Sigmoid colon (tissue), 6 donors: ENCODE measurements at regions not wholly inside any gene's neighbourhood (a gene's known extent, or its start where the extent isn't known, plus 50 kb on each side); places are given as distances from the start of the nearest gene placed in this dataset.

Experiments used
- DNase-seq: peaks from one replicate; pipeline ENCODE4 v3.0.0-alpha.2; 2019
- H3K27ac ChIP-seq, 4 donors: fragments of 200-600 bp; sonication (generic); one replicate each; pipeline ENCODE4 v1.5.1; 2016 to 2019; ENCODE audit warnings: mild to moderate bottlenecking in 1 of 4
- H3K27me3 ChIP-seq, 3 donors: fragments of 200-600 bp; sonication (generic); one replicate each; pipeline ENCODE4 v1.5.1; 2019; ENCODE audit warnings: mild to moderate bottlenecking in 1 of 3
- H3K36me3 ChIP-seq, 4 donors: fragments of 200-600 bp; sonication (generic); one replicate each; pipeline ENCODE4 v1.5.1; 2016 to 2019
- H3K4me1 ChIP-seq, 4 donors: fragments of 200-600 bp; sonication (generic); one replicate each; pipeline ENCODE4 v1.5.1; 2017 to 2019
- H3K4me3 ChIP-seq, 4 donors: fragments of 200-600 bp; sonication (generic); one replicate each; pipeline ENCODE4 v1.5.1; 2017 to 2019; ENCODE audit warnings: mild to moderate bottlenecking in 2 of 4, moderate library complexity in 1 of 4
- H3K9me3 ChIP-seq, 4 donors: fragments of 200-600 bp in 3 of 4; sonication (generic) in 3 of 4; one replicate each; pipeline versions ENCODE4 v1.5.1 to v1.6.1; 2013 to 2019
- EP300 ChIP-seq, 4 donors: sonication (generic); formaldehyde crosslinking; IDR thresholded peaks; one replicate each; pipeline ENCODE4 v1.6.1; 2017; ENCODE audit warnings: antibody characterized with exemption in 4 of 4
- POLR2A ChIP-seq, 2 donors: fragments of 450-650 bp; IDR thresholded peaks; one replicate each; pipeline ENCODE4 v1.6.1; 2016; ENCODE audit warnings: antibody characterized with exemption in 2 of 2, mild to moderate bottlenecking in 2 of 2, moderate library complexity in 2 of 2
- POLR2AphosphoS5 ChIP-seq, 4 donors: sonication (generic); formaldehyde crosslinking; IDR thresholded peaks; one replicate each; pipeline ENCODE4 v1.6.1; 2017; ENCODE audit warnings: antibody characterized with exemption in 4 of 4
- WGBS, 2 donors: extraction: QIAGEN DNeasy Blood & Tissue Kit; methylation state at CpG; one replicate each; pipeline ENCODE4 v1.1.7; 2013; 5-methylcytosine and 5-hydroxymethylcytosine counted together
- intact Hi-C: fragments of 100-400 bp; cut with DNase I; formaldehyde crosslinking; loops from one replicate; pipeline ENCODE4 v1.15.1; 2023
- TF ChIP-seq, protein P1 (sequence below), 4 experiments: fragments of 450-650 bp in 3 of 4; fragments of 200-600 bp in 1 of 4; IDR thresholded peaks; one replicate each; pipeline ENCODE4 v1.5.1; 2016 to 2019; ENCODE audit warnings: antibody characterized with exemption in 4 of 4, mild to moderate bottlenecking in 3 of 4, moderate library complexity in 2 of 4
- donor health status: healthy with polysubstance abuse.
- donor health status: healthy.

DNA sequence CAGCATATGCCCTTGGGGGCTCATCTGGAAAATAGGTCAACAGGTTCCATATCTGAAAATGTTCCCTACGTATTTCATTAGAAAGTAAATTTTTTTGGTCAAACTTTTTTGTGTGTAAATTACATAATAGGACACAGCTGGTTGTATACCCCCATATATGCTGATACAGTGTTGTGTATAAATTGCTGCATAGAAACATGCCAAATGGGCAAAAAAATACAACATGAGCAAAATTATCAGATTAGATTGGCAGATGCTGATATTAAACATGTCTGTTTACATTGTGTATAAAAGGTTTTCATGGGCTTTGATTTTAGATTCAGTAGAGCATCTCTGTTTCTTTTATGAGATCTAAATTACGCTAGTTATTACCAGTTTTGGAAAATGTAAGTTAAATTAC is 2223.0 kb downstream of the MAT2B start:
- intact Hi-C loops, result no loop called here

DNA sequence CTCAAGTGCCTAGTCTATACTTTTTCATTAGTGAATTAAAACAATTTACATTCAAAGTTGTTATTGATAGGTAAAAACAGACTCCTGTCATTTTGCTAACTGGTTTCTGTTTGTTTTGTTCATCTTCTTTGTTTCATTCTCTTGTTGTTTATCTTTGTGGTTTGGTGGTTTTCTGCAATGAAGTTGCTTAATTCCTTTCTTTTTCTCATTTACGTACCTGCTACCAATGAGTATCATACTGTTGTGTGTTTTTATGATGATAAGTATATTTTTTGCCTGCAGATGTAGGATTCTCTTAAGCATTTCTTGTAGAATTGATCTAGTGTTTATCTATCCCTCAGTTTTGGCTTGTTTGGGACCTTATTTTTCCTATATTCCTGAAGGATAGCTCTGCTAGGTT is 2230.0 kb downstream of the MAT2B start:
- no peak overlapping the region for H3K4me3 ChIP-seq
- no peaks in the 10 kb centered on the region for H3K27me3 ChIP-seq
- no peaks in the 10 kb centered on the region for H3K9me3 ChIP-seq
- no peaks in the 10 kb centered on the region for H3K4me1 ChIP-seq
- intact Hi-C loops, result no loop called here
- DNase-seq, result no peak
- no peak for TF ChIP-seq POLR2AphosphoS5 (IDR thresholded peaks at IDR 0.05)
- no peaks in the 10 kb centered on the region for H3K36me3 ChIP-seq
- H3K27ac ChIP-seq, result no peak overlapping the region
- WGBS, 2 donors, result 35 to 71% methylated on average over 1 of the region's 1 CpG

More for the DNA sequence above, 2223.0 kb downstream of the MAT2B start:
- no peak overlapping the region for H3K27ac ChIP-seq
- TF ChIP-seq, protein P1, sequence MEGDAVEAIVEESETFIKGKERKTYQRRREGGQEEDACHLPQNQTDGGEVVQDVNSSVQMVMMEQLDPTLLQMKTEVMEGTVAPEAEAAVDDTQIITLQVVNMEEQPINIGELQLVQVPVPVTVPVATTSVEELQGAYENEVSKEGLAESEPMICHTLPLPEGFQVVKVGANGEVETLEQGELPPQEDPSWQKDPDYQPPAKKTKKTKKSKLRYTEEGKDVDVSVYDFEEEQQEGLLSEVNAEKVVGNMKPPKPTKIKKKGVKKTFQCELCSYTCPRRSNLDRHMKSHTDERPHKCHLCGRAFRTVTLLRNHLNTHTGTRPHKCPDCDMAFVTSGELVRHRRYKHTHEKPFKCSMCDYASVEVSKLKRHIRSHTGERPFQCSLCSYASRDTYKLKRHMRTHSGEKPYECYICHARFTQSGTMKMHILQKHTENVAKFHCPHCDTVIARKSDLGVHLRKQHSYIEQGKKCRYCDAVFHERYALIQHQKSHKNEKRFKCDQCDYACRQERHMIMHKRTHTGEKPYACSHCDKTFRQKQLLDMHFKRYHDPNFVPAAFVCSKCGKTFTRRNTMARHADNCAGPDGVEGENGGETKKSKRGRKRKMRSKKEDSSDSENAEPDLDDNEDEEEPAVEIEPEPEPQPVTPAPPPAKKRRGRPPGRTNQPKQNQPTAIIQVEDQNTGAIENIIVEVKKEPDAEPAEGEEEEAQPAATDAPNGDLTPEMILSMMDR (IDR thresholded peaks at IDR 0.05), result no peak
- TF ChIP-seq POLR2AphosphoS5 (IDR thresholded peaks at IDR 0.05), result no peak
- no peak for TF ChIP-seq EP300 (IDR thresholded peaks at IDR 0.05)
- no peak for TF ChIP-seq POLR2A (IDR thresholded peaks at IDR 0.05)
- H3K4me1 ChIP-seq, result no peaks in the 10 kb centered on the region
- WGBS, 2 donors, result 87 to 96% methylated on average over 2 of the region's 2 CpGs
- DNase-seq, result no peak
- H3K27me3 ChIP-seq, result no peaks in the 10 kb centered on the region
- H3K4me3 ChIP-seq, result no peak overlapping the region
- no peaks in the 10 kb centered on the region for H3K9me3 ChIP-seq
- no peaks in the 10 kb centered on the region for H3K36me3 ChIP-seq

DNA sequence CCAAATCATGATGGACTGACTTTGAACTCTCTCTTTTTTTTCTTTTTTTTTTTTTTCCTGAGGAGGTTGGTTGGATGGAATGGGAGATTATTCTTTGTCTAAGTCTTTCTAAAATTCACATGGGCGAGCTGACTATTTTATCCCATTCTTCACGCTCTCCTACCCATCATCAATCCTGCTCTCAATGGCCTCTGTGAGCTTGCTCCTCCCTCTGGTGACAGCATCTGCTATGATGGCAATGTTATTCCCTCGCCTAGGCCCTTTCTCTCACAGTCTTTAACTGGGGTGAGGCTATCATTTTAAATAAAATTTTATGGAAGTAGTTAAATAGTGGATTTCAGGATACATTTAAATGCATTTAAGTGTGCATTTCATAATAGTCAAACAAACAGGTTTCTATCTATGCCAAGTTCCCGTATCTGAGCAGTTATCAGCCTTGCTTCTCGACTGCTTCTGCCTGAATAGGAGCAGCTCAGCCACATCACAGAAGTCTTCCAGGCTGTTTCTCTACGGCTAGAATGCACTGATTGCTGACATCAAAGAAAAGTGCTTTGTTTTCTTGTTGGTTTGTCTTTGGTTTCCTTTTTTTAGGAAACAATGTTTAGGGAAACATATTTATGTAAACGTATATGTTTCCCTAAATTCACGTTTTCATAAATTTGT is 2233.8 kb downstream of the MAT2B start:
- Histone ChIP-seq H3K9me3 (no peaks in the 10 kb centered on the region), H3K4me1 (no peaks in the 10 kb centered on the region), H3K27ac (no peak overlapping the region), H3K36me3 (no peaks in the 10 kb centered on the region), H3K4me3 (no peak overlapping the region), H3K27me3 (no peaks in the 10 kb centered on the region)
- TF ChIP-seq EP300 (IDR thresholded peaks at IDR 0.05) (no peak), POLR2A (IDR thresholded peaks at IDR 0.05) (no peak), POLR2AphosphoS5 (IDR thresholded peaks at IDR 0.05) (no peak)
- TF ChIP-seq, protein P1 (IDR thresholded peaks at IDR 0.05), result no peak
- no peak for DNase-seq
- WGBS, 2 donors, result 74 to 87% methylated on average over 8 of the region's 8 CpGs
- intact Hi-C loops, result no loop called here

DNA sequence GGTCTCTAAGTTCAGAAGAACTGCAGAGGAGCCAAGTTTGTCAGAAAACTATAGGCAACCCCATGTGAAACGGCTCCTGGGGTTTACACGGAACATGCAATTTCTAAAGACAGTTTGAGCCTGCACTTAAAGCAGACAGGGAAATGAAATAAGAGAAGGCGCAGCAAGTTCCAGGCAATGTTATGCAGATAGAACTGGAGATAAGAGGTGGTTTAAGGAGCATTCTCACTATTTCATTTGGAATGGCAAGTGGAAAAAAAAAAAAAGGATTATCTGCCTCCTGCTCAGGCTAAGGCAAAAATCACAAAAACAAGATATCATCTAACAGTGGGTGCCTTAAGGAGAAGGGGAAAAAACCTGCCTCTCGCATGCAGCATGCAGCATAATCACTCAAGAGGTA is 2252.4 kb downstream of the MAT2B start:
- intact Hi-C loops, result no loop called here
- Histone ChIP-seq H3K27me3 (no peaks in the 10 kb centered on the region), H3K4me3 (no peak overlapping the region), H3K27ac (no peak overlapping the region), H3K4me1 (no peaks in the 10 kb centered on the region), H3K36me3 (no peaks in the 10 kb centered on the region), H3K9me3 (no peaks in the 10 kb centered on the region)
- TF ChIP-seq, protein P1 (IDR thresholded peaks at IDR 0.05), result no peak
- TF ChIP-seq EP300 (IDR thresholded peaks at IDR 0.05), result no peak
- no peak for TF ChIP-seq POLR2A (IDR thresholded peaks at IDR 0.05)
- TF ChIP-seq POLR2AphosphoS5 (IDR thresholded peaks at IDR 0.05), result no peak
- no peak for DNase-seq
- WGBS, 2 donors, result 74 to 76% methylated on average over 4 of the region's 4 CpGs

DNA sequence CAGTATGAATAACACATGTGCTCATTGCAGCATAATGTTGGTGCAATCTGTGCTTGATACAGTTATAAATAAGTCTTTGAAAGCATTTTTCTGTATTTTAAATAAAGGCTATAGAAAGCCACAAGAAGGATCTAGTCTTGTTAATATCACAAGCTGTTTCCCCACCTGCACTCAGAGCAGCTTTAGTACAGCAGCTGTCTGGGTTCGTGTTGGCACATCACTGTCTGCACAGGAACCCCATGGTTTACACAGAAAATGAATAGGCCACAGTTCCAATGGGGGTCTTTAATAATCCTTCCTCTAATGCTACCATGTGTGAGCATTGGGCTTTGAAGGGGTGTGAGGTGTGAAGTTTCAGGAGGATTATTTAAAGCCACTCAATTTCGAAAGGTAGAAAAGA is 2269.7 kb downstream of the MAT2B start:
- Histone ChIP-seq H3K4me1 (no peaks in the 10 kb centered on the region), H3K36me3 (no peaks in the 10 kb centered on the region), H3K9me3 (no peaks in the 10 kb centered on the region), H3K4me3 (no peak overlapping the region), H3K27me3 (no peaks in the 10 kb centered on the region), H3K27ac (no peak overlapping the region)
- intact Hi-C loops, result no loop called here
- no peak for DNase-seq
- no peak for TF ChIP-seq EP300 (IDR thresholded peaks at IDR 0.05)
- TF ChIP-seq, protein P1 (IDR thresholded peaks at IDR 0.05), result no peak
- TF ChIP-seq POLR2A (IDR thresholded peaks at IDR 0.05), result no peak
- no peak for TF ChIP-seq POLR2AphosphoS5 (IDR thresholded peaks at IDR 0.05)
- WGBS, 2 donors, result 68 to 70% methylated on average over 2 of the region's 2 CpGs
